ENCODE measurements at regions not wholly inside any gene's neighbourhood (a gene's known extent, or its start where the extent isn't known, plus 50 kb on each side); places are given as distances from the start of the nearest gene placed in this dataset.

- TF ChIP-seq SIN3A (IDR thresholded peaks at IDR 0.05; ENCODE audit: borderline replicate concordance, insufficient read depth, low read length) (no peak), POLR2AphosphoS5 (IDR thresholded peaks at IDR 0.05; ENCODE audit: low read depth, low read length) (no peak), REST (IDR thresholded peaks at IDR 0.05; ENCODE audit: insufficient read depth in 1 of 2, low read depth in 2 of 2, low read length in 2 of 2) (no peak), TAF1 (IDR thresholded peaks at IDR 0.05; ENCODE audit: borderline replicate concordance, insufficient read depth, low read length) (no peak), FOXP2 (optimal IDR thresholded peaks at IDR 0.05; ENCODE audit: borderline replicate concordance, extremely low read depth, extremely low read length, insufficient read depth) (no peak)
These were observed 602.1 kb downstream of the VGLL3 start for GRCh38 chr3:86388820-86389219.

DNA sequence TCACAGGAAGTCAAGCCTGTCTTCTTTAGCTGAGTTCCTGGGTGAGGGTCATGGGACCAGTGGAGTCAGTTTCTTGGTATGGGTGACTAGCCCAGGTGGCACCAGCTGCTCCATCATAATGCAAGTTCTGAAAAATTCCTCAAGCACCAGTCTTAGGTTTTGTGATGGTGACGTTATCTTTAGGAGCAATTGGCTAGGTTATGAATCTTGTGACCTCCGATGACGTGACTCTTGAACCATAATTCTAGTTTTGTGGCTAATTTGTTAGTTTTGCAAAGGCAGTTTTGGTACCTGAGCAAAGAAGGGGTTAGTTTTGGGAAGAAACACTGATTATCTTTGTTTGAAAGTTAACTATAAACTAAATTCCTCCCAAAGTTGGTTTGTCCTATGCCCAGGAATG is 608.4 kb downstream of the VGLL3 start:
- TF ChIP-seq FOXP2 (optimal IDR thresholded peaks at IDR 0.05; ENCODE audit: borderline replicate concordance, extremely low read depth, extremely low read length, insufficient read depth) (no peak), REST (IDR thresholded peaks at IDR 0.05; ENCODE audit: insufficient read depth in 1 of 2, low read depth in 2 of 2, low read length in 2 of 2) (no peak)

DNA sequence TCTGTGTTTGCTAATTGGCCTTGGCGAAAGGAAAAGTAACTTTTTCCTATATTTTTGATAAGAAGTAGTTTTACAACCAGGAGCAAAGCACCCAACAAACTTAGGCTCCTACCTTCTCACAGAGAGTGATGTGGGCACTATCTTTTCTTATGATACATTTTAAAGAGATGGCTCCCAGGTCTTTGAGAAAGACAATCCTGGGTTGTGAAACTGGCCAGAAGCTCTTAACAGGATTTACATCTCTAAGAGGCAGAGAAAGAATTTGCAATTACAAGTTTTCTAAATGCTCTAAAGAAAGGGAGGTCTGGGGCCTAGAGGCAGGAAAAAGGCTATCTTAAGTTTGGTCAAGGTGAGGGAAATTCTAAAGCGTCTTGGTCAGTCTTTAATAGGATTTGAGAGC is 609.7 kb downstream of the VGLL3 start:
- TF ChIP-seq FOXP2 (optimal IDR thresholded peaks at IDR 0.05; ENCODE audit: borderline replicate concordance, extremely low read depth, extremely low read length, insufficient read depth) (no peak), SIN3A (IDR thresholded peaks at IDR 0.05; ENCODE audit: borderline replicate concordance, insufficient read depth, low read length) (no peak), REST (IDR thresholded peaks at IDR 0.05; ENCODE audit: insufficient read depth in 1 of 2, low read depth in 2 of 2, low read length in 2 of 2) (no peak), TAF1 (IDR thresholded peaks at IDR 0.05; ENCODE audit: borderline replicate concordance, insufficient read depth, low read length) (no peak), POLR2AphosphoS5 (IDR thresholded peaks at IDR 0.05; ENCODE audit: low read depth, low read length) (no peak)

DNA sequence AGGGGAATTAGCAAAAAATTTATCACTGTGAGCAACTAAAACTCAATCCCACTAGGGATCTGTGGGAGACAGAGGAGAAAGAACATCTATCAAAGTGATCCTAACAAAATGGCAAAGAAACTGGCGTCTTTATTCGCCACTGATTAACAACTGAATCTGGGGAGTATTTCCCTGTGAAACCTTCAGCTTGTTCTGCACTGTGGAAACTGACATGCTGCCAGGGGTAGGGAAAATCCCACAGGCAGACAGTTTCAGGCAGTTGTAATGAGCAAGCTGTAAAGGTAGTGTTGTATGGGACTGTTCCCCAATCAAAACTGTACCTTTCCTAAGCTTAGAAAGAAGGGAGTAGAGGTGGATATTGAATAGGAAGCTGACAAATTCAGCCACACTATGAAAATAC is 611.7 kb downstream of the VGLL3 start:
- TF ChIP-seq FOXP2 (optimal IDR thresholded peaks at IDR 0.05; ENCODE audit: borderline replicate concordance, extremely low read depth, extremely low read length, insufficient read depth) = no peak
- TF ChIP-seq REST (IDR thresholded peaks at IDR 0.05; ENCODE audit: insufficient read depth in 1 of 2, low read depth in 2 of 2, low read length in 2 of 2) = no peak
- no peak for TF ChIP-seq POLR2AphosphoS5 (IDR thresholded peaks at IDR 0.05; ENCODE audit: low read depth, low read length)
- TF ChIP-seq SIN3A (IDR thresholded peaks at IDR 0.05; ENCODE audit: borderline replicate concordance, insufficient read depth, low read length) = no peak
- no peak for TF ChIP-seq TAF1 (IDR thresholded peaks at IDR 0.05; ENCODE audit: borderline replicate concordance, insufficient read depth, low read length)

DNA sequence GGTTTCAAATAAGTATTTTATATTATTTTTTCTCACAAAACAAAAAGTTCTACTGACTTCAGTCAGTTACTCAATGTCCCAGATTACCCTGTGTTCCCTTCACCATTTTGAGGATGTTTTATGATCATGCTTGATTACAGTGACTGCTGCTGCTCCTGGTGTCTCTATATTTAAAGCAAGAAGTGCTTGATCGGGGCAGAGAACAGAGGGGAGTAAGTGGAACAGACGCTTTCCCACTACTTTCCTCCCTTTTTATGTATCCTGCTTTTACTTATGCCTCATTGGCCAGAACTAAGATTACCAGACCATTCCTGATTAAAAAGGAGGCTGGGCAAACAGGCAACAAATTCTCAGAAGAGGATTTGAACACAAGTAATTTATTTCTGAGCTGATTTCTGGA is 612.1 kb downstream of the VGLL3 start:
- TF ChIP-seq REST (IDR thresholded peaks at IDR 0.05; ENCODE audit: insufficient read depth in 1 of 2, low read depth in 2 of 2, low read length in 2 of 2) = no peak
- TF ChIP-seq SIN3A (IDR thresholded peaks at IDR 0.05; ENCODE audit: borderline replicate concordance, insufficient read depth, low read length) = no peak
- TF ChIP-seq POLR2AphosphoS5 (IDR thresholded peaks at IDR 0.05; ENCODE audit: low read depth, low read length) = no peak
- TF ChIP-seq TAF1 (IDR thresholded peaks at IDR 0.05; ENCODE audit: borderline replicate concordance, insufficient read depth, low read length) = no peak
- no peak for TF ChIP-seq FOXP2 (optimal IDR thresholded peaks at IDR 0.05; ENCODE audit: borderline replicate concordance, extremely low read depth, extremely low read length, insufficient read depth)
